Gastrocnemius medialis (tissue), 4 donors: ENCODE measurements at regions not wholly inside any gene's neighbourhood (a gene's known extent, or its start where the extent isn't known, plus 50 kb on each side); places are given as distances from the start of the nearest gene placed in this dataset.

ENCODE experiments used
- POLR2A ChIP-seq, 2 donors: fragments of 450-650 bp; IDR thresholded peaks; one replicate each; pipeline ENCODE4 v1.6.1; 2017; ENCODE audit warnings: antibody characterized with exemption in 2 of 2, mild to moderate bottlenecking in 2 of 2, moderate library complexity in 2 of 2
- TF ChIP-seq, protein P1 (sequence below), 5 experiments: fragments of 450-650 bp in 3 of 5; fragments of 200-600 bp in 2 of 5; sonication (generic) in 2 of 5; IDR thresholded peaks in 4 of 5; conservative IDR thresholded peaks in 1 of 5; 1 replicate in 4 of 5; 2 replicates in 1 of 5; pipeline ENCODE4 v1.5.1; 2016 to 2019; ENCODE audit warnings: antibody characterized with exemption in 5 of 5, mild to moderate bottlenecking in 3 of 5, moderate library complexity in 3 of 5

DNA sequence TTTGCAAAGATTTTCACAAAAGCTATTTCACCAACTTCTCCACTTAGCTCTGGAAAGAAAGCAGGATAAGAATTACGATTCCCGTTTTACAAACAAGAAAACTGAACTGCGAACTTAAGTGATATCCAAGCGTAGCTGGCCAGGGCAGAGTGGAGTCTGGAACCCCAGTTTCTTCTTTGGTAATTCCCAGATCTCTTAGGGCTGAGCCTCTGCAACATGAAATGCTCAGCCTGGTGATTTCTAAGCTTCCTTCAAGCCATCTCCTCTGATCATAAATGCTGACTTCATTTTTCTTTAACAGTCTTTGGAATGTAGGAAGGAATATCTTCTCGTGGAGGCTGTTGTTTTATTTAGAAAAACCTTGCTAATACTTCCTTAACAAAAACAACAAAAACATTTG is 620.0 kb downstream of the CCDC171 start:
- TF ChIP-seq, protein P1, sequence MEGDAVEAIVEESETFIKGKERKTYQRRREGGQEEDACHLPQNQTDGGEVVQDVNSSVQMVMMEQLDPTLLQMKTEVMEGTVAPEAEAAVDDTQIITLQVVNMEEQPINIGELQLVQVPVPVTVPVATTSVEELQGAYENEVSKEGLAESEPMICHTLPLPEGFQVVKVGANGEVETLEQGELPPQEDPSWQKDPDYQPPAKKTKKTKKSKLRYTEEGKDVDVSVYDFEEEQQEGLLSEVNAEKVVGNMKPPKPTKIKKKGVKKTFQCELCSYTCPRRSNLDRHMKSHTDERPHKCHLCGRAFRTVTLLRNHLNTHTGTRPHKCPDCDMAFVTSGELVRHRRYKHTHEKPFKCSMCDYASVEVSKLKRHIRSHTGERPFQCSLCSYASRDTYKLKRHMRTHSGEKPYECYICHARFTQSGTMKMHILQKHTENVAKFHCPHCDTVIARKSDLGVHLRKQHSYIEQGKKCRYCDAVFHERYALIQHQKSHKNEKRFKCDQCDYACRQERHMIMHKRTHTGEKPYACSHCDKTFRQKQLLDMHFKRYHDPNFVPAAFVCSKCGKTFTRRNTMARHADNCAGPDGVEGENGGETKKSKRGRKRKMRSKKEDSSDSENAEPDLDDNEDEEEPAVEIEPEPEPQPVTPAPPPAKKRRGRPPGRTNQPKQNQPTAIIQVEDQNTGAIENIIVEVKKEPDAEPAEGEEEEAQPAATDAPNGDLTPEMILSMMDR (IDR thresholded peaks at IDR 0.05 in 4 of 5, conservative IDR thresholded peaks at IDR 0.05 in 1 of 5): no peak
- TF ChIP-seq POLR2A (IDR thresholded peaks at IDR 0.05): no peak
